Panc1 (cell line): ENCODE measurements at regions not wholly inside any gene's neighbourhood (a gene's known extent, or its start where the extent isn't known, plus 50 kb on each side); places are given as distances from the start of the nearest gene placed in this dataset.
"Not testable (repeated sequence)": the region's sequence is repeated elsewhere in the genome, so short reads cannot be mapped to it uniquely, and the experiment has no call there.

Source experiments
- ATAC-seq: fragments of 200-7000 bp; cut with Tn5 transposase; 2 replicates; pipeline ENCODE4 v1.9.1; 2020; ENCODE audit warnings: mild to moderate bottlenecking, moderate library complexity
- BruUV-seq: library from RNA; stranded (reverse); fragments of 400-500 nt; replicated peaks from 2 replicates; lab custom pipeline; 2021; lab: Mats Ljungman, UMichigan
- CTCF ChIA-PET: fragments of 300-600 bp; sonication (Branson Sonifier 250); formaldehyde crosslinking; loops from one replicate; lab custom pipeline; 2022; ENCODE audit warnings: antibody characterized with exemption; lab: Charles Lee
- POLR2A ChIA-PET: fragments of 300-600 bp; sonication (Branson Sonifier 250); formaldehyde crosslinking; loops from one replicate; lab custom pipeline; 2022; ENCODE audit warnings: antibody characterized with exemption; lab: Charles Lee
- DNase-seq: peaks from one replicate; pipeline ENCODE4 v3.0.0-alpha.2; 2010; ENCODE audit warnings: low read depth, low spot score
- H3K27ac ChIP-seq: 2 replicates; pipeline ENCODE4 v1.5.1; 2011; ENCODE audit warnings: mild to moderate bottlenecking, low read length, inconsistent platforms
- H3K27me3 ChIP-seq: fragments of 200-500 bp; sonication (Bioruptor generic); 2 replicates; pipeline ENCODE4 v1.6.0; 2014; ENCODE audit warnings: low read length, inconsistent platforms; ENCODE audit not compliant: control insufficient read depth, insufficient read depth
- H3K36me3 ChIP-seq: fragments of 200-500 bp; sonication (Bioruptor generic); 2 replicates; pipeline ENCODE4 v1.5.1; 2014; ENCODE audit warnings: inconsistent platforms, mild to moderate bottlenecking, low read length, moderate library complexity; ENCODE audit not compliant: control insufficient read depth, insufficient read depth
- H3K4me1 ChIP-seq: 2 replicates; pipeline ENCODE4 v1.5.1; 2011; ENCODE audit warnings: inconsistent platforms, mild to moderate bottlenecking, low read length, moderate library complexity; ENCODE audit not compliant: control insufficient read depth, insufficient read depth
- H3K4me3 ChIP-seq, 2 experiments: 2 replicates each; pipeline ENCODE4 v1.5.1; 2011 to 2012; ENCODE audit warnings: low read depth in 2 of 2, low read length in 2 of 2, mild to moderate bottlenecking in 2 of 2, inconsistent platforms in 1 of 2, moderate library complexity in 1 of 2
- H3K9me3 ChIP-seq: fragments of 200-500 bp; sonication (Bioruptor generic); 2 replicates; pipeline ENCODE4 v1.5.1; 2014; ENCODE audit warnings: low read depth, mild to moderate bottlenecking, inconsistent platforms, low read length, moderate library complexity; ENCODE audit not compliant: control insufficient read depth, insufficient read depth
- POLR2AphosphoS5 ChIP-seq: IDR thresholded peaks from 2 replicates; pipeline ENCODE4 v1.6.1; 2012; ENCODE audit warnings: mild to moderate bottlenecking, low read depth, low read length, moderate library complexity
- SIN3A ChIP-seq: IDR thresholded peaks from 2 replicates; pipeline ENCODE4 v1.6.1; 2012; ENCODE audit warnings: low read depth, mild to moderate bottlenecking, low read length, moderate library complexity, borderline replicate concordance; ENCODE audit not compliant: insufficient read depth
- TCF7L2 ChIP-seq: IDR thresholded peaks from 2 replicates; pipeline ENCODE4 v1.6.1; 2011; ENCODE audit warnings: mild to moderate bottlenecking, low read depth, low read length, inconsistent platforms
- in situ Hi-C: cut with HindIII; loops from 2 replicates; pipeline ENCODE4 v1.10.0; 2016; ENCODE audit warnings: low sequenced_read_pairs, low pct_unique_long_range_greater_than_20kb
- intact Hi-C: fragments of 100-400 bp; cut with micrococcal nuclease; formaldehyde crosslinking; loops from one replicate; pipeline ENCODE4 v1.10.0; 2022; ENCODE audit not compliant: unreplicated experiment
- TF ChIP-seq, protein P1 (sequence below), 2 experiments: IDR thresholded peaks; 2 replicates each; pipeline ENCODE4 v1.6.1; 2011 to 2012; ENCODE audit warnings: low read depth in 2 of 2, control low read depth in 1 of 2, low read length in 1 of 2, mild to moderate bottlenecking in 1 of 2, moderate library complexity in 1 of 2; ENCODE audit not compliant: insufficient read depth in 1 of 2
- TF ChIP-seq, protein P2 (sequence below): fragments of 450-650 bp; IDR thresholded peaks from 2 replicates; pipeline ENCODE4 v1.5.1; 2017; ENCODE audit warnings: mild to moderate bottlenecking

DNA sequence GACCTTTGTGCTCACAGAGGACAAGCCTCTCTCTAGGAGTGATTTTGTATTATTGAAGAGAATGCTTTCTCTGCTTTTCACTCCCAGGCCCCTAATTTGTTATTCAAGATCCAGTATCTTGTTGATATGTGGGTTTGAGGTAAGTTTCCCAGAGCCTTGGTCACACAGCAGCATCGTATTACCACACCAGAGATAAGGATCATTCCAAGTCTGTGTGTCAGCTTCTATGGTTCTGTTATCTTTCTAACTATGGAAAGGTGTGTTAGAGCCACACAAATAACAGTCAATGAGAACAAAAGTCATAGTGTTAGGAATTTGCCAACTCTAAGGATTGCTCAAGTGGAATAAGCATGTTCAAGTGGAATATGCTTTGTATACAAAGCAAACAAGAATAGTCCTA is 1208.3 kb downstream of the GATA3 start:
- no TSS peak for BruUV-seq
- H3K27ac ChIP-seq = no peak overlapping the region
- intact Hi-C loops = no loop called here
- no peaks in the 10 kb centered on the region for H3K27me3 ChIP-seq
- TF ChIP-seq, protein P1, sequence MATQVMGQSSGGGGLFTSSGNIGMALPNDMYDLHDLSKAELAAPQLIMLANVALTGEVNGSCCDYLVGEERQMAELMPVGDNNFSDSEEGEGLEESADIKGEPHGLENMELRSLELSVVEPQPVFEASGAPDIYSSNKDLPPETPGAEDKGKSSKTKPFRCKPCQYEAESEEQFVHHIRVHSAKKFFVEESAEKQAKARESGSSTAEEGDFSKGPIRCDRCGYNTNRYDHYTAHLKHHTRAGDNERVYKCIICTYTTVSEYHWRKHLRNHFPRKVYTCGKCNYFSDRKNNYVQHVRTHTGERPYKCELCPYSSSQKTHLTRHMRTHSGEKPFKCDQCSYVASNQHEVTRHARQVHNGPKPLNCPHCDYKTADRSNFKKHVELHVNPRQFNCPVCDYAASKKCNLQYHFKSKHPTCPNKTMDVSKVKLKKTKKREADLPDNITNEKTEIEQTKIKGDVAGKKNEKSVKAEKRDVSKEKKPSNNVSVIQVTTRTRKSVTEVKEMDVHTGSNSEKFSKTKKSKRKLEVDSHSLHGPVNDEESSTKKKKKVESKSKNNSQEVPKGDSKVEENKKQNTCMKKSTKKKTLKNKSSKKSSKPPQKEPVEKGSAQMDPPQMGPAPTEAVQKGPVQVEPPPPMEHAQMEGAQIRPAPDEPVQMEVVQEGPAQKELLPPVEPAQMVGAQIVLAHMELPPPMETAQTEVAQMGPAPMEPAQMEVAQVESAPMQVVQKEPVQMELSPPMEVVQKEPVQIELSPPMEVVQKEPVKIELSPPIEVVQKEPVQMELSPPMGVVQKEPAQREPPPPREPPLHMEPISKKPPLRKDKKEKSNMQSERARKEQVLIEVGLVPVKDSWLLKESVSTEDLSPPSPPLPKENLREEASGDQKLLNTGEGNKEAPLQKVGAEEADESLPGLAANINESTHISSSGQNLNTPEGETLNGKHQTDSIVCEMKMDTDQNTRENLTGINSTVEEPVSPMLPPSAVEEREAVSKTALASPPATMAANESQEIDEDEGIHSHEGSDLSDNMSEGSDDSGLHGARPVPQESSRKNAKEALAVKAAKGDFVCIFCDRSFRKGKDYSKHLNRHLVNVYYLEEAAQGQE (IDR thresholded peaks at IDR 0.05; ENCODE audit: insufficient read depth in 1 of 2, low read depth in 2 of 2, low read length in 1 of 2) = no peak
- TF ChIP-seq, protein P2, sequence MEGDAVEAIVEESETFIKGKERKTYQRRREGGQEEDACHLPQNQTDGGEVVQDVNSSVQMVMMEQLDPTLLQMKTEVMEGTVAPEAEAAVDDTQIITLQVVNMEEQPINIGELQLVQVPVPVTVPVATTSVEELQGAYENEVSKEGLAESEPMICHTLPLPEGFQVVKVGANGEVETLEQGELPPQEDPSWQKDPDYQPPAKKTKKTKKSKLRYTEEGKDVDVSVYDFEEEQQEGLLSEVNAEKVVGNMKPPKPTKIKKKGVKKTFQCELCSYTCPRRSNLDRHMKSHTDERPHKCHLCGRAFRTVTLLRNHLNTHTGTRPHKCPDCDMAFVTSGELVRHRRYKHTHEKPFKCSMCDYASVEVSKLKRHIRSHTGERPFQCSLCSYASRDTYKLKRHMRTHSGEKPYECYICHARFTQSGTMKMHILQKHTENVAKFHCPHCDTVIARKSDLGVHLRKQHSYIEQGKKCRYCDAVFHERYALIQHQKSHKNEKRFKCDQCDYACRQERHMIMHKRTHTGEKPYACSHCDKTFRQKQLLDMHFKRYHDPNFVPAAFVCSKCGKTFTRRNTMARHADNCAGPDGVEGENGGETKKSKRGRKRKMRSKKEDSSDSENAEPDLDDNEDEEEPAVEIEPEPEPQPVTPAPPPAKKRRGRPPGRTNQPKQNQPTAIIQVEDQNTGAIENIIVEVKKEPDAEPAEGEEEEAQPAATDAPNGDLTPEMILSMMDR = no peak
- TF ChIP-seq TCF7L2 = no peak
- no peak for TF ChIP-seq POLR2AphosphoS5
- TF ChIP-seq SIN3A = no peak
- DNase-seq (no peak), ATAC-seq (no peak)
- POLR2A ChIA-PET = no interaction called here
- in situ Hi-C loops = no loop called here
- H3K4me1 ChIP-seq = no peaks in the 10 kb centered on the region
- no peaks in the 10 kb centered on the region for H3K9me3 ChIP-seq
- H3K36me3 ChIP-seq = no peaks in the 10 kb centered on the region
- CTCF ChIA-PET = interaction anchor here (0.5 kb wide), 1 partner anchor 844 kb away, joined by 5 read pairs; no protein-coding TSS in a partner anchor
- no peak overlapping the region for H3K4me3 ChIP-seq

DNA sequence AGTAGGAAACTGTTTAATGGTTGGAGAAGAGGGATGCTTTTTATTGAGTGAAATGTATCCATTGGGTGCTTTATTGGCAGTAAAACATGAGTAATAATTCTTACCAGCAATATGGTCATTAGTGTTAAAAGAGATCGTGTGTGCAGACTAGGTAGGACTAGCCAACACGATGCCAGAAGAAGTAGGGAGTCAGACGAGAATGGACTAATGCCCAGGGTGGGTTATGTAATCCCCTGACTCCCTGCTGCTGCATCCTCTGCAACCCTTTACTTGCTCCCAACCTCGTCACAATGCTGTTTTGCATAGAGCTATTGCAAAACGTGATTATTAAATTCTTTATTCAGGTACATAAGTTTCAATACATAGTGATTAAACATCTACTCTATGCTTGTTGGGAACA is 1213.7 kb downstream of the GATA3 start:
- in situ Hi-C loops (no loop called here), intact Hi-C loops (no loop called here)
- ATAC-seq = no peak
- DNase-seq = no peak
- Histone ChIP-seq H3K36me3 (no peaks in the 10 kb centered on the region), H3K27me3 (no peaks in the 10 kb centered on the region), H3K4me1 (no peaks in the 10 kb centered on the region), H3K27ac (no peak overlapping the region), H3K4me3 (no peak overlapping the region), H3K9me3 (no peaks in the 10 kb centered on the region)
- TF ChIP-seq SIN3A (no peak), POLR2AphosphoS5 (no peak), TCF7L2 (no peak)
- TF ChIP-seq, protein P2 = no peak
- TF ChIP-seq, protein P1 (IDR thresholded peaks at IDR 0.05; ENCODE audit: insufficient read depth in 1 of 2, low read depth in 2 of 2, low read length in 1 of 2) = no peak
- ChIA-PET CTCF (no interaction called here), POLR2A (no interaction called here)
- no TSS peak for BruUV-seq

DNA sequence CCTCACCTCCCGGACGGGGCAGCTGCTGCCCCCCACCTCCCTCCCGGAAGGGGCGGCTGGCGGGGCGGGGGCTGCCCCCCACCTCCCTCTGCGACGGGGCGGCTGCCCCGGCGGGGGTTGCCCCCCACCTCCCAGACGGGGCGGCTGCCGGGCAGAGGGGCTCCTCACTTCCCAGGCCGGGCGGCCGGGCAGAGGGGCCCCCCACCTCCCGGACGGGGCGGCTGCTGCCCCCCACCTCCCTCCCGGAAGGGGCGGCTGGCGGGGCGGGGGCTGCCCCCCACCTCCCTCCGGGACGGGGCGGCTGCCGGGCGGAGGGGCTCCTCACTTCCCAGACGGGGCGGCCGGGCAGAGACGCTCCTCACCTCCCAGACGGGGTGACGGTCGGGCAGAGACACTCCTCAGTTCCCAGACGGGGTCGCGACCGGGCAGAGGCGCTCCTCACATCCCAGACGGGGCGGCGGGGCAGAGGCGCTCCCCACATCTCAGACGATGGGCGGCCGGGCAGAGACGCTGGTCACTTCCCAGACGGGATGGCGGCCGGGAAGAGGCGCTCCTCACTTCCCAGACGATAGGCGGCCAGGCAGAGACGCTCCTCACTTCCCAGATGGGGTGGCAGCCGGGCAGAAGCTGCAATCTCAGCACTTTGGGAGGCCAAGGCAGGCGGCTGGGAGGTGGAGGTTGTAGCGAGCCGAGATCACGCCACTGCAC is 1218.8 kb downstream of the GATA3 start:
- H3K27me3 ChIP-seq, DNase-seq, in situ Hi-C loops, H3K4me3 ChIP-seq, H3K36me3 ChIP-seq, intact Hi-C loops, H3K9me3 ChIP-seq, H3K27ac ChIP-seq, CTCF ChIA-PET, ATAC-seq, BruUV-seq, POLR2A ChIA-PET, H3K4me1 ChIP-seq: not testable (repeated sequence)
